GM21737 (cell line): ENCODE measurements at regions not wholly inside any gene's neighbourhood (a gene's known extent, or its start where the extent isn't known, plus 50 kb on each side); places are given as distances from the start of the nearest gene placed in this dataset.
"Not testable (repeated sequence)": the region's sequence is repeated elsewhere in the genome, so short reads cannot be mapped to it uniquely, and the experiment has no call there.

Experiments
- ATAC-seq: cut with Tn5 transposase; IDR thresholded peaks from one replicate; pipeline ENCODE4 v1.9.1; 2021; ENCODE audit warnings: mild to moderate bottlenecking, moderate library complexity; ENCODE audit not compliant: unreplicated experiment

- ATAC-seq, result no peak
These were observed 51.0 kb downstream of the FHIP2A start for GRCh38 chr10:114872519-114873087.

GRCh38 chr10:114874827-114875411 lies 53.3 kb downstream of the FHIP2A start:
- ATAC-seq, result peak; percentile 47

GRCh38 chr10:114875590-114876081 lies 54.1 kb downstream of the FHIP2A start:
- not testable (repeated sequence) for ATAC-seq

GRCh38 chr10:114876169-114876568 lies 54.6 kb downstream of the FHIP2A start:
- ATAC-seq, result no peak

- ATAC-seq, result peak; percentile 71
These were observed 55.2 kb downstream of the FHIP2A start for GRCh38 chr10:114876602-114877300.

GRCh38 chr10:114877301-114877644 lies 55.7 kb downstream of the FHIP2A start:
- ATAC-seq, result no peak

- ATAC-seq, result no peak
These were observed 57.5 kb downstream of the FHIP2A start for GRCh38 chr10:114879093-114879492.

GRCh38 chr10:114879541-114880158 lies 58.1 kb downstream of the FHIP2A start:
- no peak for ATAC-seq

- ATAC-seq, result no peak
These were observed 56.6 kb upstream of the TRUB1 start for GRCh38 chr10:114881417-114881816.

GRCh38 chr10:114881901-114882300 lies 56.1 kb upstream of the TRUB1 start:
- no peak for ATAC-seq

- ATAC-seq, result no peak
These were observed 52.6 kb upstream of the TRUB1 start for GRCh38 chr10:114885443-114885842.
